ENCODE measurements at regions not wholly inside any gene's neighbourhood (a gene's known extent, or its start where the extent isn't known, plus 50 kb on each side); places are given as distances from the start of the nearest gene placed in this dataset. TPM values are rescaled to one million over a fixed set of nuclear protein-coding genes. Genes with fewer than 3 reads are reported as not detected.
A peak's percentile ranks its signal among the peaks of the same experiment; 100 is the strongest.
"Not testable (repeated sequence)": the region's sequence is repeated elsewhere in the genome, so short reads cannot be mapped to it uniquely, and the experiment has no call there.

DNA sequence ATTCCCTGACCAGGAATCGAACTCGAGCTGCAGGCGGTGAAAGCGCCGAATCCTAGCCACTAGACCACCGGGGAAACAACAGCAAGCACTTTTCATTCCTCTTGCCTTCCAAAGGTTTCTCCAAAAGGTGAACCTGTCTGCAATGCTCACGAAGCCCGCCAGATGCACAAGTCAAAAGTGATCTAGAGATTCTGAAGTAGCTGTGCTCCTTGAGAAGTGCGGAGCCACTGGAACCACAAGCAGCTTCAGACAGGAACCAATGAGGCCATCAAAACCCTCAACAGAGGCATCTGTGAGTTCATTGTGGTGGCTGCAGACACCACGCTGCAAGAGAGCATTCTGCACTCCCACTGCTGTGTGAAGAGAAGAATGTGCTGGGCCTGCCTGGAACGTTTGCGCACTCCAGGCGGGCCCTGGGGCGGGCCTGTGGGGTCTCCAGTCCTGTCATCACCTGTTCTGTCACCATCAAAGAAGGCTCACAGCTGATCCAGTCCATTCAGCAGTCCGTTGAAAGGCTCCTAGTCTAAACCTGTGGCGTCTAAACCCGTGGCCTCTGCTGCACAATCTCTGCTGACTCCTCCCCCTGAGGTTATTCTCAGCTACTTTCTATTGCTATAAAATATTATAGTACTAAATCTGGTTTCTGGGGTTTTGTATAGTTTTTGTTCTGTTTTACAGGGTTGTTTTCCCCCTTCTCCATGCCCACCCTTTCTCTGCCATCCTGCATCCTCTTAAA is 89.5 kb upstream of the FCGR1A start:
- not testable (repeated sequence) for DNase-seq (ENCODE audit: low spot score in 2 of 2); FAIRE-seq

- FAIRE-seq; DNase-seq (ENCODE audit: low spot score in 2 of 2): not testable (repeated sequence)
Observed at GRCh38 chr1:149695066-149695465, 87.4 kb upstream of the FCGR1A start.

- DNase-seq (ENCODE audit: low spot score in 2 of 2); FAIRE-seq: not testable (repeated sequence)
Observed at GRCh38 chr1:149700220-149700619, 82.3 kb upstream of the FCGR1A start.

GRCh38 chr1:149700677-149701567 is 81.6 kb upstream of the FCGR1A start:
- not testable (repeated sequence) for FAIRE-seq

GRCh38 chr1:149708192-149708853 is 74.2 kb upstream of the FCGR1A start:
- not testable (repeated sequence) for FAIRE-seq
- peak in 1 of 2 donors; percentile 17 for DNase-seq (ENCODE audit: low spot score in 2 of 2)

More at GRCh38 chr1:149700677-149701567, 81.6 kb upstream of the FCGR1A start:
- not testable (repeated sequence) for DNase-seq (ENCODE audit: low spot score in 2 of 2)

DNA sequence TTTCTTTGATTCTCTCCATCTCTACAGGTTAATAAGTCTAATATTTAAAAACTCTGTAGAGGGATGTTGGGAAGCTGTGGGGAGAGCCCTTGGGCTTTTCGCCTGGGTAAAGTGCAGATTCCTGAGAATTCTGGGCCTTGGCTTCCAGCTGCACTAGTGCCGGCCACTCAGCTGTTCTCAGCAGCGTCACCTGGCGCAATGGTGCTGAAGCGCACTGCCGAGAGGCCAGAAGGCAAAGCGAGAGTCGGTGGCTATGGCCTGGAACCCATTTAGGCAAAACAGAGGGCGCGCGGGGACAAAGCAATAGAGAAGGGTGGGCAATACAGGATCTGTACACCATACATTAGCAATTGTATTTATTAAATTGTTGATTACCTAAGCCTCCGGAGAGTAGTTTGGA is 70.8 kb upstream of the FCGR1A start:
- not testable (repeated sequence) for FAIRE-seq; DNase-seq (ENCODE audit: low spot score in 2 of 2)

DNA sequence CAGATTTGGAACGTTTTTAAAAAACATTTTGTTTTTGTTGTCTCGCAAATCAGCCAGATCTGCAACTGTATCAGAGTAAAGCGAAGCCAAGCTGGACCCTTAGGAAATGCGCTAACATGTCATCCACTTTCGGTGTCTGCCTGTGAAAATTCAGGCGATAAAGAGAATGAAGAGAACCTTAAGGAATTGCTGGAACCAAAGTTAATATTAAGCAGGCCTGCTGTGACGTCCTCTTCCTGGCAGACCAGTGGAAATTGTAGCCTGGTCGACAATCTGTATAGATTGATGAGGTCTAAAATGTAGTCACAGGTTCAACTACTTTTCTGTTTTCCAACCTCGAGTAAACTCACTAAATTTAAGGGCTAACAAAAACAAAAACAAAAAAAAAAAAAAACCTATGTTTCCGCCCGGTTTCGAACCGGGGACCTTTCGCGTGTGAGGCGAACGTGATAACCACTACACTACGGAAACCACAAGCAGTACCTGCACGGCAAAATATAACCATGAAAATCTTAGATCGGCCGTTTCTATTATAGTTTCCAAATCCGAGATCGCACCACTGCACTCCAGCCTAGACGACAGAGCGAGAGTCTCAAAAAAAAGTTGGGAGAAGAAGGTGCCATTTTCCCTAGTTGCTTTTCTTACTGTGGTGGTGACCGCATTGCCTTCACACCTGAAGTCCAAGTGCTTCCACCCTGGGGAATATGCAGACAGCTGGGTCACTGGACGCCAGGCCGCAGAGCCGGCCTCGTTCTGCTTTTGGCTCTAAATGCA is 70.2 kb upstream of the FCGR1A start:
- FAIRE-seq; DNase-seq (ENCODE audit: low spot score in 2 of 2): not testable (repeated sequence)

- not testable (repeated sequence) for DNase-seq (ENCODE audit: low spot score in 2 of 2); FAIRE-seq
Observed at GRCh38 chr1:149713513-149713912, 69.0 kb upstream of the FCGR1A start.

DNA sequence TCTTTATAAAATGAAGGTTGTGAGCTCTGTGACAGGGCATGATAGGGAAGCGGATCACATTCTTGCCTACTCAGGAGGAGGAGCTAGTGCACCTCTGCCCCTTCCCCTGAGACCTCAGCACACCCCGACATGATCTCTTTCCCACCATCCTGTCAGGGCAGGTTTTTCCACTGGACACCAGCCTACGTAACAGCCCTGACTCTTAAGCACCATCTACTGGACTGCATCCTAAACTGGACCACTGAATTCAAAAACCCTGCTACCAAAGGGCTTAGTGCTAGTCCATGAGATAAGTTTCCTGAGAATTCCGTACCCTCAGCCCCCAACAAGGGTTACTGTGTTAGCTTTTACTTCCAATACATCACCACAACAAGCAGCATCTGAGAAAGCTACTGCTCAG is 68.5 kb upstream of the FCGR1A start:
- FAIRE-seq = not testable (repeated sequence)

DNA sequence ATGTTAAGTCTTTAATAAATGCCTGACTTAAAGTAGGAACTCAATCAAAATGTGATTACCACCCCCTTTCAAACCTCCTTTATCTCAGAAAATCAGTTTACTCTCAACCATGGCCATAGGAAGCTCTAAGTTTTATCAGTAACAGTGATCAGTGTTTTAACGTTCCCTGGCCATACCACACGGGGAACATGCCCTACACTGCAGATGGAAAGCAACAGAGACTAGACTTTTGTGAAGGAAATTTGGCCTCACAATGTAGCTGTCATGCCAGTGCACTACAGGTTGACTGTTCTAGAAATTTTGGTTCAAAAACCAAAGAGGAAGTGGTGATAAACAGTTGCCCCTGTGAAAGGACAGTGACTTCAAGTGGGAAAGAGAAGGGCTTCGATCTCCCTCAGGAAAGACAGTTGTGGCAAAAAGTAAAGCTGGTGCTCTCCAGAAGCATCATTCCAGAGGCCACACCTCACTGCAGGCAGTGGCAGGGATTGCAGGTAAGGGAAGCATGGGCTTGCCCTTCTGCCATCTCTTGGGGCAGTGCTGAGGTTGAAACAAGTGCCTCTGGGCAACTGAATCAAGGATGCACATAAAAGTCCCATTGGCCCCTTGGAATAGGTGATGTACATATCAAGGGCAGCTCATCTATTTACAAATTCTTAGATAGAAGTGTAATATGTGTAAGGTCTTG is 57.7 kb upstream of the FCGR1A start:
- not testable (repeated sequence) for FAIRE-seq; DNase-seq (ENCODE audit: low spot score in 2 of 2)

More for the DNA sequence above, 68.5 kb upstream of the FCGR1A start:
- not testable (repeated sequence) for DNase-seq (ENCODE audit: low spot score in 2 of 2)

DNA sequence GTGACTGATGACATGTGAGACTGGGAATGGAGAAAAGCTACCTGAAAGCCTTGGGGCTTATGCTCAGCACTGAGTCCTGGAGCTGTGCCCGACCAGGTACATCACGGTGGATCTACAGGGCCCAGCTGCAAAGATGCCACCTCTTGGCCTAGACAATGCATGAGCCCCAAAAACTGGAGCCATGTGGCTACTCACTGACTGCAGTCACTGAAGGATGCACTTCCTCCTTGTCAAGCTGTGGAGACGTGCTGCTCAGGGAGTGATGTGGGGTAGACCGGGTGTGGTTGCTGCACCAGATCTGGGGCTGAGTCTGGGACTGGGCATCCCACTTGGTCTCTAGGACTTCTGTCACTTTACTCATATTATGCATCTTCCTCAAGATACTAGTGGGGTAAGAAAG is 55.8 kb upstream of the FCGR1A start:
- not testable (repeated sequence) for DNase-seq (ENCODE audit: low spot score in 2 of 2); FAIRE-seq

GRCh38 chr1:149728598-149728997 is 53.9 kb upstream of the FCGR1A start:
- DNase-seq (ENCODE audit: low spot score in 2 of 2); FAIRE-seq: not testable (repeated sequence)

Small RNAs in the stretch of these regions (small RNA-seq; reads per million reads assigned to genes)
- gene RF00003 = 0.23 reads per million
- gene RNU1-68P = not detected
